ENCODE measurements at regions not wholly inside any gene's neighbourhood (a gene's known extent, or its start where the extent isn't known, plus 50 kb on each side); places are given as distances from the start of the nearest gene placed in this dataset.
"Not testable (repeated sequence)": the region's sequence is repeated elsewhere in the genome, so short reads cannot be mapped to it uniquely, and the experiment has no call there.

DNA sequence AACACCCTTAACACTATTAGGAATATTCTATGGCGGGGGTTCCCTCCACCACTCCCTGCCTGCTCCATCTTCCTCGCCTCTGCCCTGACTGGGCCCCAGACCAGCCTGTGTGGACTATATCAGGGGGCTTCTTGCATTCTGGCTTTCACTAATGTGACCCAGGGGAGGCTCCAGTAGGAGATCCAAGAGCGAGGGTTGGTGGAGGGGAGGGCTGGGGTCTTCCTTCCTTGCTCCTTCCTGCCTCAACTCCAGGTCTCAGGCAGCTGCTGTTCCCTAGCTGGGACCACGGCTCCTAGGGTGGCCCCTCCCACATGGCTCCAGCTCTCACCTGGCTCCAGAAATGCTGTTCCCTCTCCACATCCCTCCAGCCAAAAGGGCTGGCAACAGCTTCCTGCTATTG is 257.4 kb downstream of the MATN1 start:
- DNase-seq (ENCODE audit: extremely low read depth in 1 of 2, low read depth in 1 of 2), result no peak

DNA sequence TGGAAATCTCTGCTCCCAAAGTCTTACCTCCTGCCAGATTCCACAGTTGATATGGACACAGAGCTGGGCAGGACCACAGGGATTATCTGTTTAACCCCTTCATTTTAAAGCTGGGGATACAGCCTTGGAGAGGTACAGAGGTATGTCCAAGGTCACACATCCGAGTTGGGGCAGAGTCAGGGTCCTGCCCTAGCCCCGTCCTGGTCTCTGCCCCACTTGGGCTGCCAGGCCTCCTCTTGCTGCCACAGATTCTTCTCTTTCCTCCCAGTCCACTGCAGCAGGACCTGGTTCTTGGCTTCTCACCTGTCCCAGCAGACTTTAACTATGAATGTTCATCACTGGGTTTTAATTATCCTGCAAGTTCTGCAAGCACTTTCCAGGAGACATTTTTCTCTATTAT is 258.3 kb downstream of the MATN1 start:
- no peak for DNase-seq (ENCODE audit: extremely low read depth in 1 of 2, low read depth in 1 of 2)

GRCh38 chr1:30464187-30464617 is 259.2 kb downstream of the MATN1 start:
- DNase-seq (ENCODE audit: extremely low read depth in 1 of 2, low read depth in 1 of 2), result no peak

DNA sequence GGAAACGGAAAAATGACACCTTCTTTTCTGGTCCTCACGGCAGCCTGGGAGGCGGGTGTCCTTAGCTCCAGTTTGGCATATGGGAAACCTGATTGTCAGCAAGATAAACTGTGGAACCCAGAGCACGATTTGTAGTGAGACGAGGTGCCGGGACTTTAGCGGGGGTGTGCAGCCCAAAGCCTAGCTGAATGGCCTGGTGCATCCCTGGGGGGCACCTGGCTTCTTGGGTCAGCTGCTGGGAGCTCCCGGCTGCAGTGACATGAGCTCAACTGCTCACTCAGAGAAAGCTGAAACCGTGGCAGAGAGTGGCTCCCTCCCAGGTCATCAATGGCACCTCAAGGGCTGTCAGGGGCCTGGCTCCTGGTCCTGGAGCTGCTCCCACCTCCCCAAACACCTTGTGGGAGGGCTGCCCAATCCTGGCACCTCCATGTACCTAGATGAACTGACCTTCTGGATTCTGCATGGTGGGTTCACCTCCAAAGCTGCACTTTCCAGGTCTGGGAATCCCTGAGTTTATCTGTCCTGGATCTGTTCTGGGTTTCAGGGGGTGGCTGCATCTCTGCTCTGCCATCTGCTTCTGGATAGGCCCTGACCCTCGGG is 260.5 kb downstream of the MATN1 start:
- no peak for DNase-seq (ENCODE audit: extremely low read depth in 1 of 2, low read depth in 1 of 2)

GRCh38 chr1:30462166-30462565 is 261.2 kb downstream of the MATN1 start:
- DNase-seq (ENCODE audit: extremely low read depth in 1 of 2, low read depth in 1 of 2), result no peak

GRCh38 chr1:30461640-30462039 is 261.7 kb downstream of the MATN1 start:
- no peak for DNase-seq (ENCODE audit: extremely low read depth in 1 of 2, low read depth in 1 of 2)

GRCh38 chr1:30460661-30461060 is 262.7 kb downstream of the MATN1 start:
- DNase-seq (ENCODE audit: extremely low read depth in 1 of 2, low read depth in 1 of 2), result no peak

GRCh38 chr1:30458730-30459485 is 264.5 kb downstream of the MATN1 start:
- DNase-seq (ENCODE audit: extremely low read depth in 1 of 2, low read depth in 1 of 2), result not testable (repeated sequence)

DNA sequence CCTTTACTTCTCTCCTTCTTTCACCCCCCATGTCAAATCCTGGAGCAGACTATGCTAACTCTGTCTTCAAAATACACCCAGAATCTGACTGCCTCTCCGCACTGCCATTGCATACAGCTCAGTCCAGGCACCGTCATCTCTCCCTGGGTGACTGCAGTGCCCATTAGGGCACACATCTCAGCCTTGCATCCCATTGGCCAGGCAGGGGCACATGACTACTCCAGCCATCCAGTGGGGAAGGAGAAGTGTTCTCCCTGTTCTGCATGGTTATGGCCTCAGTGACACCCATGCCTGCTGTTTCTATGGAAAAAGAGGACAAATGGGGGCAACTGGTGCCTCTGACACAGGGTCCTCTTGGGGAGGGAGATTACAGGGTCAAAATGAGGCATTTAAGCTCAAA is 270.5 kb downstream of the MATN1 start:
- no peak for DNase-seq (ENCODE audit: extremely low read depth in 1 of 2, low read depth in 1 of 2)

GRCh38 chr1:30452170-30452569 is 271.2 kb downstream of the MATN1 start:
- DNase-seq (ENCODE audit: extremely low read depth in 1 of 2, low read depth in 1 of 2), result no peak

DNA sequence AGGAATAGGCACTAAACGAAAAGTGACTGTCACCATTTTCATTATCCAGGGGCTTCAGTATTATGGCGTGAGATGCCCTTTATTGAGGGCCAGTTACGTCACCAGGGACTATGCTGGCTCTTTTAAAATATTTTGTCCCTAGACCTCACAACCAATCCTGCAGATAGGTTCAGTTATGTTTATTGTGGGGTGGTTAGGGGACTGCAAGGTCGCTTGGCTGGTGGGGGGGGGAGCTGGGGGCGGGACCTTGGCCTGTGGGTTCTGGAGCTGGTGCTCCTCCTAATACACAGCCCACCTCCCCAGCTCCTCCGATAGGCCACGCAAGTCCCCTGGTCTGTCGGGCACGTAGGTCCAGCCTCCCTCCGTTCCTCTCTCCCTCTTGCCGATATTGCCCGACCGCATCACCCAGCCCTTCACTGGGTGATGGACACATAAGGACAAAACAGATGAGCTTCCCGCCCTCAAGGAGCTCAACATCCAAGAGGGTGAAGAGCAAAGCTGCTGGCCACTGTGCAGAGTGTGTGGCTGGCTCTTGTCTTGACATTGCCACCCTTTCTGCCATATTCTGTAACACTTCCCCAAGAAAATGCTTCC is 271.8 kb downstream of the MATN1 start:
- no peak for DNase-seq (ENCODE audit: extremely low read depth in 1 of 2, low read depth in 1 of 2)

- no peak for DNase-seq (ENCODE audit: extremely low read depth in 1 of 2, low read depth in 1 of 2)
These were observed 272.6 kb downstream of the MATN1 start for GRCh38 chr1:30450818-30451233.

DNA sequence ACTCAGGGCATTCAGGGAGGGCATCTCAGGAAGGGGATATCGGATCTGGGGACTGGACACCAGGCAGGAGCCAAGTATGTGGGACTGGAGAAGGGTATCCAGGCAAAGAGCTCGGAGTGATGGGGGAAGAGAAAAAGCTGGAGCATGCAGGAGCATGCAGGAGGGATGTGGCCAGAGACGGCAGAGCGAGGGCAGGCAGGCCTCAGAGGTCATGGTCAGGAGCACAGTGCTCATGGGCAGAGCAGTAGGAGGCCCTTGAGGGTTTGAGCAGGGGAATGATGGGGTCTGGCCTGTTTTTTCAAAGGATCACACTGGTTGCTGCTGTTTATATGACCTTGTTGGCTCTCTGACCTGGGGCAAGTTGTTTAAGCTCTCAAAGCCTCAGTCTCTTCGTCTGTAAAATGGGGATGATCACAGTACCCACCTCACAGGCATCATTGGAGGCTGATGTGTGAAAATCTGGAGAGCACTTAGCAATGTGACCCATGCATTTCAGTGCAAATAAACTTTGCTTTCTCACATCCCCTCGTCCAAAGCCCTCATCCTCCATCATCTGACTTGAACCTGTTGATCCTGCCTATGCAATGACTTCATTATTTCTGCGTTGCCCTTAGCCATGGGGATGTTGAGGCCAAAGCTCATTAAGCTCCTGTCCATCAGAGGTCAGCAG is 273.1 kb downstream of the MATN1 start:
- no peak for DNase-seq (ENCODE audit: extremely low read depth in 1 of 2, low read depth in 1 of 2)

GRCh38 chr1:30449428-30450147 is 273.8 kb downstream of the MATN1 start:
- no peak for DNase-seq (ENCODE audit: extremely low read depth in 1 of 2, low read depth in 1 of 2)

- DNase-seq (ENCODE audit: extremely low read depth in 1 of 2, low read depth in 1 of 2), result no peak
These were observed 274.4 kb downstream of the MATN1 start for GRCh38 chr1:30449003-30449402.

GRCh38 chr1:30447701-30448100 is 275.7 kb downstream of the MATN1 start:
- DNase-seq (ENCODE audit: extremely low read depth in 1 of 2, low read depth in 1 of 2), result no peak

GRCh38 chr1:30447080-30447479 is 276.3 kb downstream of the MATN1 start:
- DNase-seq (ENCODE audit: extremely low read depth in 1 of 2, low read depth in 1 of 2), result no peak

DNA sequence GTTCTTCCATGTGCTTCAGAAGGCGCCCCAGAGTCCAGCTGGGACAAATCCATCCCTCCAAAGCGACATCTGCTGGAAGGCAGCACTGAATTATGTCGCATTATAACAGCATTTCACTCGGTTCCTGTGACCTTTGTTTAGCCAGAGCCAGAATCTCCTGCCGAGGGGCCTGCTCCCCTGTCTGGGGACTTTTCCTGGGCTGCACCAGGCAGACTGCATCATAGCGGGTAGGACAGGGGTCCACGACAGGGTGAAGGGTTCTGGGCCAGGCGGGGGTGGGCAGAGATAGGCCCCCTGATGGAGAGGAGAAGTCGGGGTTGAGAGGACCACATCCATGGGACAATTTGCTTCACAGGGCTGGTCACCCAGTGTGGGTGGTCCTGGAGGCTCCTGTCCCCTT is 276.9 kb downstream of the MATN1 start:
- DNase-seq (ENCODE audit: extremely low read depth in 1 of 2, low read depth in 1 of 2), result no peak

DNA sequence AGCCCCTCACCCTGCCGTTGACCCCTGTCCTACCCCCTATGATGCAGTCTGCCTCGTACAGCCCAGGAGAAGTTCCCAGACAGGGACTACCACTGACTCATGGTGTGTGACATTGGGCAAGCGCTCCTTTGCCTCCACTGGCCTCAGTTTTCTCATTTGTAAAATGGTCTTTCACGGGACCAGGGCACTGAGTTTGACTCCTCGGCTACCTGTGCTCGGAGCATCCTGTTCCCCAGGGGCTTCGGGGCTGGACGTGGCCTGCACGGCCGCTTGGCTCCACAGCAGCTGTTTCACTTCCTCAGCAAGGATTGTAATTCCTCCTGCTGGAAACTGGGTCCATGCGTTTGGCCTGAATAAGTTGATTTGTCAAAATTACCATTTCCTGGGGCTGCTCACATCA is 277.3 kb downstream of the MATN1 start:
- no peak for DNase-seq (ENCODE audit: extremely low read depth in 1 of 2, low read depth in 1 of 2)

DNA sequence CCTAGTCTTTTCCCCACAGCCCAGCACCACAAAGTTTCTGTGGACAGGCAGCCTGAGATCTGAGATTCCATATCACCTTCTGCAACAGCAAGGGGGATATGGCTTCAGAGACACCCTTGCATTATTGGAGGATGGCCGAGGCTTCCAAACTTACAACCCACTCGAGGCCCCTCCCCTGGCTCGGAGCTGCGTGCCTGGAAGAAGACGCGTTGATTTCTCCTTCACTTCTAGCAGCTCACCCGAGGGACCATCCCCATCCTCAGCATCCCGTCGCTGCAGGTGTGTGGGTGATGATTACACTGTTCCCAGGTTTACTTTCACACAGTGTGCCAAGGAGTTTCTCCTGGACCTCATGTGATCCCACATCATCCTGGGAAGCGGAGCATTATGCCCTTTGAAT is 277.9 kb downstream of the MATN1 start:
- DNase-seq (ENCODE audit: extremely low read depth in 1 of 2, low read depth in 1 of 2), result no peak

DNA sequence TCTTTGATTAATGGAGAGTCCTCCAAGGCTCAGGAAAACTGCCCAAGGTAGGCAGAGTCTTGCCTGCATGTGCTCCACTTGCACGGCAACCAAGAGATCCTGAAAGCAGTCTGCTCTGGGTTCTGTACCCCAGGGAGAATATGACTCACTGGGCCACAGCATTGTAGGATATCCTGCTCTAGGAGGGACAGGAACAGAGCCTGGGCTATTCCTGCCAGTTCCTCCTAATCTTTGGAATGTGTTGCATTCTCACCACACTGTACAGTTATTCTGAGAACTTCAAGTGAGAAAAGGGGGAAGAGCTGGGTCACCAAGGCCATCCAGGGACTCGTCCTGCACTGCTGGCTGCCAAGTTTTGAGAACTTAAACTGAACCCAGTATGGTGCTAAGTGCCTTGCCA is 278.5 kb downstream of the MATN1 start:
- DNase-seq (ENCODE audit: extremely low read depth in 1 of 2, low read depth in 1 of 2), result no peak

All from activated CD8-positive, alpha-beta memory T cell treated with anti-CD3 and anti-CD28 coated beads for 1 hour (primary cell).